HEK293T (cell line): ENCODE measurements at regions not wholly inside any gene's neighbourhood (a gene's known extent, or its start where the extent isn't known, plus 50 kb on each side); places are given as distances from the start of the nearest gene placed in this dataset.

ENCODE experiments used
- FOXA1 ChIP-seq: fragments of 450-650 bp; IDR thresholded peaks from 2 replicates; pipeline ENCODE4 v1.6.1; 2016; ENCODE audit warnings: mild to moderate bottlenecking
- FOXK2 ChIP-seq: fragments of 450-650 bp; IDR thresholded peaks from 2 replicates; pipeline ENCODE4 v1.6.1; 2016; ENCODE audit warnings: mild to moderate bottlenecking
- FOXM1 ChIP-seq: fragments of 450-650 bp; IDR thresholded peaks from 2 replicates; pipeline ENCODE4 v1.6.1; 2017; ENCODE audit warnings: mild to moderate bottlenecking, borderline replicate concordance
- HDGF ChIP-seq: fragments of 450-650 bp; IDR thresholded peaks from 2 replicates; pipeline ENCODE4 v1.6.1; 2017; ENCODE audit warnings: antibody characterized with exemption, borderline replicate concordance
- PKNOX1 ChIP-seq: fragments of 450-650 bp; IDR thresholded peaks from 2 replicates; pipeline ENCODE4 v1.6.1; 2016
- SP1 ChIP-seq: fragments of 450-650 bp; IDR thresholded peaks from 2 replicates; pipeline ENCODE4 v1.6.1; 2017

- no peak for TF ChIP-seq FOXK2
- TF ChIP-seq PKNOX1: no peak
- TF ChIP-seq SP1: no peak
- no peak for TF ChIP-seq FOXM1
- TF ChIP-seq HDGF: no peak
- TF ChIP-seq FOXA1: no peak
Observed at GRCh38 chr9:96171728-96172127, 130.2 kb downstream of the HSD17B3 start.
